ENCODE measurements at regions not wholly inside any gene's neighbourhood (a gene's known extent, or its start where the extent isn't known, plus 50 kb on each side); places are given as distances from the start of the nearest gene placed in this dataset.

DNA sequence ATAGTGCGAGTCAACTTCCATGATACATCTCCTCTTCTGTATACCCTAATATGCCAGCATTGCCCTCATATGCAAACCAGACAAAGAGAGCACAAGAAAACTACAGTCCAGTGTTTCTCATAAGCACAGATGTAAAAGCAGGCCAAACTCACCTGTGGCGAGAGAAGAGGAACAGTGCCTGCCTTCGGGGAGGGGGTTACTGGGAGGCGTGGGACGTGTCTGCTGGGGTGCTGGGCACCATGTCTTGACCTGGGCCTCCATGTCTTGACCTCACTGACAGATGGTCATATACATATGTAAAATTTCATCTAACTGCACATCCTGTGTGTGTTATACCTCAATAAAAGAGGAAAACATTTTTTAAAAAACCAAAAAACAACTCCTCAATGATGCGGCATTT is 159.3 kb upstream of the PPP1R26 start:
- H2AFZ ChIP-seq (ENCODE audit: low read depth), result no peak overlapping the region
- no peaks in the 10 kb centered on the region for H3K36me3 ChIP-seq (ENCODE audit: insufficient read depth)
- H4K20me1 ChIP-seq (ENCODE audit: insufficient read depth), result no peaks in the 10 kb centered on the region
- H3K27me3 ChIP-seq (ENCODE audit: insufficient read depth, low read depth), result peaks cover 21% of the 10 kb centered on the region; the same call in 1 of the 2 replicates
- TF ChIP-seq, protein P1, sequence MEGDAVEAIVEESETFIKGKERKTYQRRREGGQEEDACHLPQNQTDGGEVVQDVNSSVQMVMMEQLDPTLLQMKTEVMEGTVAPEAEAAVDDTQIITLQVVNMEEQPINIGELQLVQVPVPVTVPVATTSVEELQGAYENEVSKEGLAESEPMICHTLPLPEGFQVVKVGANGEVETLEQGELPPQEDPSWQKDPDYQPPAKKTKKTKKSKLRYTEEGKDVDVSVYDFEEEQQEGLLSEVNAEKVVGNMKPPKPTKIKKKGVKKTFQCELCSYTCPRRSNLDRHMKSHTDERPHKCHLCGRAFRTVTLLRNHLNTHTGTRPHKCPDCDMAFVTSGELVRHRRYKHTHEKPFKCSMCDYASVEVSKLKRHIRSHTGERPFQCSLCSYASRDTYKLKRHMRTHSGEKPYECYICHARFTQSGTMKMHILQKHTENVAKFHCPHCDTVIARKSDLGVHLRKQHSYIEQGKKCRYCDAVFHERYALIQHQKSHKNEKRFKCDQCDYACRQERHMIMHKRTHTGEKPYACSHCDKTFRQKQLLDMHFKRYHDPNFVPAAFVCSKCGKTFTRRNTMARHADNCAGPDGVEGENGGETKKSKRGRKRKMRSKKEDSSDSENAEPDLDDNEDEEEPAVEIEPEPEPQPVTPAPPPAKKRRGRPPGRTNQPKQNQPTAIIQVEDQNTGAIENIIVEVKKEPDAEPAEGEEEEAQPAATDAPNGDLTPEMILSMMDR (conservative IDR thresholded peaks at IDR 0.05; ENCODE audit: low read depth, low read length), result no peak
- no peak overlapping the region for H3K4me3 ChIP-seq (IDR thresholded peaks at IDR 0.05; ENCODE audit: insufficient read depth, low read depth, low read length)
- H3K79me2 ChIP-seq (ENCODE audit: insufficient read depth, low read depth), result no peaks in the 10 kb centered on the region
- no peak overlapping the region for H3K9ac ChIP-seq
- H3K4me1 ChIP-seq (ENCODE audit: low read depth, poor library complexity, severe bottlenecking), result no peaks in the 10 kb centered on the region
- H3K27ac ChIP-seq, result no peak overlapping the region
- no peak overlapping the region for H3K4me2 ChIP-seq

DNA sequence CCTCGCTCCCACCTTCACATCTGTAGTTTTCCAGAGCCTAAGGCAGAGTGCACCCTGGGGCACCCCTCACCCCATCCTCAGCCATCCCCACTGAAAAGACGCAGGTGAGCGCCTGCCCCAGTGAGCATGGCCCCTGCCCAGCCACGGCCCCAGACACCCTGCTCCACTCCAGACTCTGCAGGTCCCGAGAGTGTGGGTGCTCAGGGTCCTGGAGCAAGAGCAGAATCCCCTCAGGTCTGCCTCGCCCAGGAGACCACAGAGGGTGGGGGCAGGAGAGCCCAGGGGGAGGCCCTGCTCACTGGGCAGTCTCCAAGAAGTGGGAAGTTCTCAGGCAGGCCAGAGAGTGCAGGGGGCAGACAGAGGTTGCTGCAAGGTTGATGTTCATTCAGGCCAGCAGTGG is 158.6 kb upstream of the PPP1R26 start:
- TF ChIP-seq, protein P1 (conservative IDR thresholded peaks at IDR 0.05; ENCODE audit: low read depth, low read length), result no peak
- Histone ChIP-seq H3K4me3 (IDR thresholded peaks at IDR 0.05; ENCODE audit: insufficient read depth, low read depth, low read length) (no peak overlapping the region), H3K36me3 (ENCODE audit: insufficient read depth) (no peaks in the 10 kb centered on the region)

DNA sequence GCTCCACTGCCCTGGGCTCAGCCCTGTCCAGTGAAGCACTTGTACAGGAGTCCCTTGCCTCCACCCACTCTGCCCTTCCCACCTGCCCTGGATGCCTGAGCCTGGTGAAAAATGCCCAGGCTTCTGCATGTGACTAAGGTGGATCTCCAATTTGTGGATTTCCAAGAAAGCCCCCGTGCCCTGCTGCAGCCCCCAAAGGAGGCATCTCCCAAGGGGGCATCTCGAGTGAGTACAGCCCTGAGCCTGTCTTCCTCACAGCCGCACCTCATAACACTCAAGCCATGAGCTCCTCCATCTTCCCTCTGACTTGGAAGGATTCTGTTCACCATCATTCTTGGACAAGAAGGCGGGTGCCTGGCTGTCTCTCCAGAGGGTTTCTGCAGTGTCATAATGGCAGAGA is 158.0 kb upstream of the PPP1R26 start:
- H3K36me3 ChIP-seq (ENCODE audit: insufficient read depth), result no peaks in the 10 kb centered on the region
- H3K27ac ChIP-seq, result no peak overlapping the region
- H4K20me1 ChIP-seq (ENCODE audit: insufficient read depth), result no peaks in the 10 kb centered on the region
- H2AFZ ChIP-seq (ENCODE audit: low read depth), result no peak overlapping the region
- no peak overlapping the region for H3K4me3 ChIP-seq (IDR thresholded peaks at IDR 0.05; ENCODE audit: insufficient read depth, low read depth, low read length)
- no peaks in the 10 kb centered on the region for H3K4me1 ChIP-seq (ENCODE audit: low read depth, poor library complexity, severe bottlenecking)
- no peak overlapping the region for H3K9ac ChIP-seq
- H3K27me3 ChIP-seq (ENCODE audit: insufficient read depth, low read depth), result peaks cover 18% of the 10 kb centered on the region; the same call in 1 of the 2 replicates
- TF ChIP-seq, protein P1 (conservative IDR thresholded peaks at IDR 0.05; ENCODE audit: low read depth, low read length), result no peak
- H3K4me2 ChIP-seq, result no peak overlapping the region
- no peaks in the 10 kb centered on the region for H3K79me2 ChIP-seq (ENCODE audit: insufficient read depth, low read depth)

More for the DNA sequence above, 158.6 kb upstream of the PPP1R26 start:
- H3K9ac ChIP-seq, result no peak overlapping the region
- H3K27ac ChIP-seq, result no peak overlapping the region
- no peaks in the 10 kb centered on the region for H3K79me2 ChIP-seq (ENCODE audit: insufficient read depth, low read depth)
- no peaks in the 10 kb centered on the region for H3K4me1 ChIP-seq (ENCODE audit: low read depth, poor library complexity, severe bottlenecking)
- no peak overlapping the region for H3K4me2 ChIP-seq
- H4K20me1 ChIP-seq (ENCODE audit: insufficient read depth), result no peaks in the 10 kb centered on the region
- no peak overlapping the region for H2AFZ ChIP-seq (ENCODE audit: low read depth)
- H3K27me3 ChIP-seq (ENCODE audit: insufficient read depth, low read depth), result peaks cover 21% of the 10 kb centered on the region; the same call in 1 of the 2 replicates

DNA sequence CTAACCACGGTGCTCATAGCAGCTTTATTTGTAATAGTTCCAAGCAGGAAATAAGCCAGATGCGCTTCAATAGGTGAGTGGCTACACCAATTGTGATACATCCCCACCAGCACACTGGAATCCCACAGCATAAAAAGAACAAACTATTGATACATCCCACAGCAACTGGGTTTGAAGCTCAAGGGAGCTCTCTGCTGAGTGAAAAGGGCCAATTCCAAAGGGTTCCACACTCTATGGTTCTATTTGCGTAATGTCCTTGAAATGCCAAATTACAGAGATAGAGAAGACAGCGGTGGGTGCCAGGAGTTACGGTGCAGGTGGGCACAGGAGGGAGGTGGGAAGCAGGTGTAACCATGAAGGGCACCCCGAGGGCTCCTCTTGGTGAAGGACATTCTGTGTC is 155.3 kb upstream of the PPP1R26 start:
- H4K20me1 ChIP-seq (ENCODE audit: insufficient read depth), result no peaks in the 10 kb centered on the region
- H3K4me2 ChIP-seq, result no peak overlapping the region
- peaks cover under 1% of the 10 kb centered on the region; the same call in 1 of the 2 replicates for H3K27me3 ChIP-seq (ENCODE audit: insufficient read depth, low read depth)
- H3K36me3 ChIP-seq (ENCODE audit: insufficient read depth), result no peaks in the 10 kb centered on the region
- TF ChIP-seq, protein P1 (conservative IDR thresholded peaks at IDR 0.05; ENCODE audit: low read depth, low read length), result no peak
- H2AFZ ChIP-seq (ENCODE audit: low read depth), result no peak overlapping the region
- no peak overlapping the region for H3K9ac ChIP-seq
- no peaks in the 10 kb centered on the region for H3K79me2 ChIP-seq (ENCODE audit: insufficient read depth, low read depth)
- H3K4me3 ChIP-seq (IDR thresholded peaks at IDR 0.05; ENCODE audit: insufficient read depth, low read depth, low read length), result no peak overlapping the region
- no peaks in the 10 kb centered on the region for H3K4me1 ChIP-seq (ENCODE audit: low read depth, poor library complexity, severe bottlenecking)
- H3K27ac ChIP-seq, result no peak overlapping the region
